GDM1 (cell line): ENCODE measurements at regions not wholly inside any gene's neighbourhood (a gene's known extent, or its start where the extent isn't known, plus 50 kb on each side); places are given as distances from the start of the nearest gene placed in this dataset.
"Not testable (repeated sequence)": the region's sequence is repeated elsewhere in the genome, so short reads cannot be mapped to it uniquely, and the experiment has no call there.

Source experiments
- DNase-seq: peaks from one replicate; lab custom pipeline; 2025; lab: John Stamatoyannopoulos, UW

DNA sequence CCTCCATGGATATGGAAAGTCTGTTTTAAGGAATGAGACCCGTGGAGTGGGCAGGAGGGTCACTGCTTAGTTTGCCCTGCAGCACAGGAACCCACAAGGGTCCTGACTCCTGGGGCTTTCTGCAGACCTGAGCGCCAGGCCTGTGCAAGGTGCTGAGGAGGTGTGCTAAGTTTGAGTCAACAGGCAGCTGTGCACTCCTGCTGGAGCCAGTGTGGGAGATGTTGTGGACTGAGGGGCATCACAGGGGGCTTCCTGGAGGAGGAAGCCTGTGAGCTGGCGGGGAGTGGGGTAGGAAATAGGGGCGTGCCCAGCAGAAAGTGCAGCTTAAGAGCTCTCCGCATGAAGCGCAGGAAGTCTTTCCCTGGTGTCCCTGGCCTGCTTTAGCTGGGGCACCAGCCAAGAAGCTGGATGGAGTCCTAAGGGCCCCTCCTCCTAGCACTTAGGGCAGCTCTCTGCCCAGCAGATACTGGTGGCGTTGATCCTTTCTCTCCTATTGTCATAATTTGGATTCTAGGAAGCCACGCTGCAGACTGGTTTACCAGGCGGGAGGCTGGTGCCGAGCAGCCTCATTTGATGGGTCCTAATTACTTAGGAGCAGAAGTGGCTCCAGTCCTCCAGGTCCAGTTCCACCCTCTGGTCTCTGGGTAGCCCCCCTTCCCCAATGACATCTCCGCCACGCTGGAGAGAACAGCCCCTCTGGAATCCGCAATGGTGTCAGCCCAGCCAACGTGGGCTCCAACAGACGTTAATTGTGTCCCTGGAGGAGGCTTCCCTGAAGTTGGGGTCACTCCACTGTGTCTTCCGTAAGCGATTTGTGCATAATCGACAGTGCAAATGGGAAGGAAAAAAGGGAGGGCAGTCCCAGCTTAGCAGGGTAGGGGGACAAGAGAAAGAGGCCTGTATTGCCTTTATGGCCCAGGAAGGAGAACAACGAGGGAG lies 309.2 kb downstream of the ZNF536 start:
- DNase-seq, result no peak

DNA sequence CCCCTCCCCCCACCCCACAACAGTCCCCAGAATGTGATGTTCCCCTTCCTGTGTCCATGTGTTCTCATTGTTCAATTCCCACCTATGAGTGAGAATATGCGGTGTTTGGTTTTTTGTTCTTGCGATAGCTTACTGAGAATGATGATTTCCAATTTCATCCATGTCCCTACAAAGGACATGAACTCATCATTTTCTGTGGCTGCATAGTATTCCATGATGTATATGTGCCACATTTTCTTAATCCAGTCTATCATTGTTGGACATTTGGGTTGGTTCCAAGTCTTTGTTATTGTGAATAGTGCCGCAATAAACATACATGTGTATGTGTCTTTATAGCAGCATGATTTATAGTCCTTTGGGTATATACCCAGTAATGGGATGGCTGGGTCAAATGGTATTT lies 308.2 kb downstream of the ZNF536 start:
- DNase-seq, result not testable (repeated sequence)

DNA sequence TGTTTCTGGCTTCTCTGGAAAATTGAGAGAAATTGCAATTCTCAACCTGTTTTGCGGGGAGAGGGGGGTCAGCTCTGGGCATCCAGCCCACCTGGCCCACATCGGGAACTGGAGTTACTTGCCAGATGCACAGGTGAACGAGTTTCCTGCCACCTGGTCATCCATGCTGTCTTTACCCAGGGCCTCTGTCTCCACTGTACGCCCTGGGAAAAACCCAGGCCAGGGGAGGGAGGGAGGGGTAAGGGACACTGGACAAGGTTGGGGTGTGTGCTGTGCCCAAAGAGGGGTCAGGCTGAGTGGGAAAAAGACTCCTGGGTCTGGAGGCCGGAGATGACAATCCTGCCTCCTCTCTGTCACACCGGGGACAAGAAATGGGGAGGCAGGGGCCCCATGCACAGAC lies 307.6 kb downstream of the ZNF536 start:
- no peak for DNase-seq

DNA sequence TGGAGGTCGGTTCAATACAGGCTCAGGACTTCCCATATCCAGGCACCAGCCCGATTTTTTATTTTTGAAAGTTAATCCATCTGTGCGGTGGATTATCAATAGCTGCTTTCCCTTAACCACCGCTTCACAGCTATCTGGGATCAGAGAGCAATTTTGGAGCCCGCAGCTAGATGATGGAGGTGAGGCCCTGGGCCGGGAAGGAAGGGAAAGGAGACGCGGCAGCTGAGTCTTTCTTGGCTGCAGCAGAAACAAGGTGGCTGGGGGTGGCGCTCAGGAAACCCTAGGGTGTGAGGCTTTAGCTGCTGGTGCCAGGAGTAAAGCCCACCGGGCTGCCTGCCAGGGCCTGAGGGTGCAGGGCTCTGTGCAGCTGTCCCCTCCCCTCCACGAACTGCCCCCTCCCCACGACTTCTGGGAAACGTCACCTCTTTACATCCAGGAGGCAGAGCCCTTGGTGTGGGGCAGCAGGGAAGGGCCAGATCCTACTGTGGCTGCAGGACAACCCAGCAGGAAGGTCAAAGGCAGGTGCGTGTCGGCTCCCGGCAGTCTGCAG lies 307.0 kb downstream of the ZNF536 start:
- DNase-seq, result no peak

DNA sequence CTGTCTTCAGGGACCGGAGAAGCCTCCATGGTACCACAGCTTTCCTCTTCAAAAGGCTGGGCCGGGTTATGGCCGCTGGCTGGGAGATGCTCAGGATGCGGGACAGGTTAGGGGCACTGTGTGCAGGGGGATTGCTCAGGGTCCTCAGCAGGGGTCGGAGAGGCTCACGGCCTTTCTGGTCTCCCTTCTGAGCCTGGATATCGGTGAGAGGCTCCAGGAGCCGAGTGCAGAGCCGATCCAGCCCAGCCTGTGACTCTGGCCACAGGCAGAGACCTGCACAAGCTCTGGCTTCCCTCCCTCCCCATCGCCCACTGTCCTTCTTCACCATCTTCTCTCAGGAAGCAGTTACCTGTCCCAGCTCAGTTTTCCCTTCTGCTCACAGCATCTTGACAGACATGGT lies 306.0 kb downstream of the ZNF536 start:
- DNase-seq, result no peak

DNA sequence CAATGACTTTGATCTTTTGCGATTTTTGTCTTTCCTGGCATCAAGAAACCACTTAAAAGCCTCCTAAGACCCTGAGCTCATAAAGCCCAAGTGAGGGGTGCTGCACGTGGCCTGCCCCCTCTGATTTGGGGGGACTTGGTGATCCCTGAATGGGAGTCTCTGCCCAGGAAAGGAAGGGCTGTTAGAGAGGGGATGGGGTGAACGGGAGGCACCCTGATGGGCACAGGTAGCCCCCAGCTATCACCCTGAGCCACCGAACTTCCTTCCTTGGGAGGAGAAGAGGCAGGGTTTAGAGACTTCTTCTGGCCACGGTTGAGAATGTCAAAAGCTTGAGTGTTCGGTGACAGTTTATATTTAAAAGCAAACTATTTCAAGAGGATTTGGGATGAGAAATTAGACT lies 305.5 kb downstream of the ZNF536 start:
- DNase-seq, result no peak

DNA sequence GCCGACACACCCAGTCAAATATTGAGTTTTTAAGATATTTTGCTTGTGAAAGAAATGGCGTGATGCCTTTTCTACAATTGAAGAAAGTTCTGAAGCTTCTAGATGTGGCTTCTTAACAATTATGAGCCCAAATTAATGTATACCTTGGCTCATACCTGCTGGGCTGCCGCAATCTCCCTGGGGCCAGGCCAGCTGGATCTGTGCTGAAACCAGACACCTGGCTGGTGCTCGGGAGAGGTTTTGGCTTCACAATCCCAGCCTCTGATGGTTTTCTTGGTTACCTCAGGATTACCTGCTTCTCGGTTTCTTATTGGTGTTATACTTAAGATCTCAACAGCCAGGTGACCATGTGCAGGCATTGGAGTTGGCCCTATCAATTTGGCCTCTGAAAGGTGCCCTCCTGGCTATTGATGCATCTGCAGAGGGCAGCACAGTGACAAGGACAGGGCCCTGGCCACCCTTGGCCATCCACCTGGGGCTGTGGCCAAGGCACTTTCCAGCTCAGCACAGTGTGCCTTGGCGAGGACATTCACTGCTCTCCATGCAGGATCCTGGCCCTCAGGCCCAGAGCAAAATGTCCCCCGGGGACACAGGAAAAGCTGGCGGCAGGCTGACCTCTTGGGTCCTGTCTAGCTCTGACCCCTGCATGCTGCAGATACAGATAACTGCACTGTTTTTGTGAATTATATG lies 305.0 kb downstream of the ZNF536 start:
- no peak for DNase-seq

DNA sequence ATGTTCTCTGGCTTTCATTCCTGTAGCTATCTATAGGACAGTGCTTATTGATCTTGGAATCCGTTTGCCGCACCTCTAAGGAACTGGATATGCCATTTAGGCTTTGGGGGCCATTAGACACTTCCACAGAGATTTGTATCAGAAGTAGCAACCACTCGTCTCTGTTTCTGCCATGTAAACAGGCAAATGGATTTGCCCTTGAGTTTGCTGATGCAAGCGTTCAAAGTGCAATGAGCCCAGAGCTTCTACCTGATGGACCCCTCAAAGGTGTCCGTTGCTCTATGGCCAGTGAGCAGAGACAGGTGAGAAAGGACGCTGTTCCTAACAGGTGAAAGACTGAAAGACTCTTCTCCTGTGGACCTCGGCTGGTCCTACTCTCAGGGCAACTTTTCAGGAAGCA lies 302.9 kb downstream of the ZNF536 start:
- no peak for DNase-seq

DNA sequence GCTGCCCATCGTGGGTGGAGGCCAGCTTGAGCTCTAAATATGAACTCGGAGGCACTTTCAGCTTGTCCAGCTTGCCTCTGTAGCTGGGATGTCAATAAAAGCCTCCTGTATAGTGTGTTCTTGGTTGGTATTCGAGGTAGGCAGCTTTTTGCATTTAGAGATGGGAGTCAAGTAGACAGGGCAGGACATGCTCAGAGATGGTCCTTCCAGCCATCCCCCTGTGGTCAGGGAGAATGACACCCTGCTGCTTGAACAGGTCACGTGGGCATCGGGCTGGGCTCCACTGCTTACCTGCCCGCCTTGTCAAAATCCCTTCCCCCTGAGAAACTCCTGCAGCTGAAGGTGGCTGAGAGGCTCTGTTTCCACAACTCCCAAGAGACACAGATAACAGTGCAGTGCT lies 302.5 kb downstream of the ZNF536 start:
- DNase-seq, result no peak

DNA sequence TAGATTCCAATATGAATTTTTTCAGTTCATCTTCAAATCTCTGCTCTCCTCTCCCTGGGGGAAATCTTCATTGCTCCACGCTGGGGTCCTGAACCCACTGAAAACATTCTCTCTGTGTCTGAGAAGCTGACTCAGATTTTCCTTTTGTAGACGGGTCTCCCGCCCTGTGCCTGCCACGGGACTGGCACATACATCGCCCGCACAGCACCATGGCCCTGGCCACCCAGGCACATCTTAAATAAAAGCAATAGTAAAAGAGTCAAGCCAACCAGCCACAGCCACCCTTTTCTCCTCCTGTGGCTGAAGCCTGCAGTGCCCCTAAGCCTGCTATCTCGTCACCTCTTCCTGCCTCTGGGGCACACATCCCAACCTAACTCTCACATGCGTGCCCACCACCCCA lies 301.2 kb downstream of the ZNF536 start:
- DNase-seq, result no peak

DNA sequence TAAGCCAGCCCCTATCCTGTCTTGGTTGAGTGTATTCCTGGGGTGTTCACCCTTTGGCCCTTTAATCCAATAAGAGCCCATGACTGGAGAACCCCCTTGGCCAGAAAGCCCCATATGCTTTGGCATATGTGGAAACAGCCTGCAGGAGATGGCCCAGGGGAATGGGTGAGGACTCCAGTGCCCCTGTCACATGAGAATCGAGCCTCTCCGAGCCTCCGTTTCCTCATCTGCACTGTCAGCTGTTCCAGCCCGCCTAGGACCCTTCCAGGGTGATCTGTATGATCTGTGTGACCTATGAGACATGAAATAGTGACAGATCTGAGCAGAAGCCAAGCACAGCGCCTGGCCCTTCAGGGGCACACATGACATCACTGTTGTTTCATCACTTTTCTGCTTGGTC lies 300.7 kb downstream of the ZNF536 start:
- DNase-seq, result no peak

DNA sequence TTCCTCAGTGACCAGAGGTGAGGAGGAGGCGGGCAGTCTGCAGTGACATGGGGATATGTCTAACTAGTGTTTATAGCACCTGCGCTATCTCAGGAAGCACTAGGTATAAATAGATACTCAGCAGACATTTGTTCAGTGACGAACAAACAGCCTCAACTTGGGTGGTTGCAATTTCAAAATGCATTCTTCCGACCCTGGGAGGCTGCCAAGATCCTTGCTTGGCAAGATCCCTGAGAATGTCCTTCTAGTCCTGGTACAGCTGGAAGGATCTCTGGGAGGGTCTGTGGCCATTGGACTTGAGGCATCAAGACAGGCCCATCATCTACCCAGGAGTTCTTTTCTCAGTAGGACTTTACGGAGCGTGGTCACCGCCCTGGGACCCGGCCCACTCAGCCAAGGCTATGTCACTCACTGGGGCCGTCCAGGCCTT lies 299.5 kb downstream of the ZNF536 start:
- DNase-seq, result no peak

DNA sequence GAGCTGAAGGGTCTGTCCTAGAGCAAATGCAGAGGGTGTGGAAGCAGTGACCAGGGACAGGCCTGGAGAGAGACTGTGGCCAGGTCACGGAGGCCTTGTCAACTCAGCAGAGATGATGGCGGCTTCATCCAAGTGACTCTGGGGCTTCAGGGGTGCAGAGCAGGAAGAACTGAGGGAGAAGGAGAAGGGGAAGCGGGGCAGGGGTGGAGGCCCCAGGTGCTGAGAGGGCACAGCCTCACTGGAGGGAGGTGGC lies 299.1 kb downstream of the ZNF536 start:
- DNase-seq, result no peak

DNA sequence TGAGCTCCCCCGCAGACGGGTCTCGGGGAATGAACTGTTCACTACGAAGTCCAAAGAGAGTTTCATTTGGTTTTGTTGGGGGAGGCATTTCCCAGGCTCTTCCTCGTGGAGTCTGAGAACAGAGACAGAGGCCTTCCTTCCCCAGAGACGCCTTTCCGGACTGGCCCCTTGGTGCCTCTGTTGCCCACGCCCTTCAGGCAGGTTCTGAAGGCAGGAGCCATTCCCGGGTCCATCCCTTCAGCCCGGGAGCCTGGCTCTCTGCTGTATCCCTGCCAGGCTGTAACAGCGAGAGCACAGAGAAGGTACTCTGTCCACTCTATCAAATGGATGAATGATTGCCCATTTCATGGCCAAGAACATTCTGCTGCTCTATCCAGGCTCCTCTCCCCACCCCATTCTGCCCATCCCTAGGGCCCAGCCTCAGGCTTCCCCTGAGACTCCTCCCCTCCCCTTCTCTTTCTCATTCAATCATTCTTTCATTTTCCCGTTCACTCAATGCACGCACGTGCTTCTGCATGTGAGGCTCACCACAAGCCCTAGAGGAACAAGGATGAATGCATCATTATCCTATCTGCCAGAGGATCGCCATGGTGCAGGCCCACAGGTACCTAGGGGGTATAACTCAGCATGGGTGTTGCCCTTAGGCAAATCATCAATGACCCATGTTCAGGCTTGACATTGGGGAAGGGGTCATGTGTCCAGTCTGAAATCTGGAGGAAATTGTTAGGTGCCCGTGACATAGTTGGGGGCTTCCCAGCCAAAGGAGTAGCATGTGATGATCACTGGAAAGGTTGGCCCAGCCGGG lies 298.6 kb downstream of the ZNF536 start:
- no peak for DNase-seq

DNA sequence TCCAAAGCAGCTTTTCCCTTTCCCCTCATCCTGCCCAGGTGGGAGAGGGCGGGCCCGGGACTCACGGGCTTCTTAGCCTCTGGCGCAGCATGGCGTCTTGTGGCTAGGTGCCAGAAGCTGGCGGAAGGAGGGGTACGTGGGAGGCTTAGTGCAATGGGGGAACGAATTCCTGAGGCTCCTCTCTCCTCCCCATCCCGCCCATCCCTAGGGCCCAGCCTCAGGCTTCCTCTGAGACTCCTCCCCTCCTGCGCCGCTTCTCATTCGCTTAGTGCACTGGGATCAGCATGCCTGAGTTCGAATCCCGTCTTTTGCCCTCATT lies 297.8 kb downstream of the ZNF536 start:
- no peak for DNase-seq

DNA sequence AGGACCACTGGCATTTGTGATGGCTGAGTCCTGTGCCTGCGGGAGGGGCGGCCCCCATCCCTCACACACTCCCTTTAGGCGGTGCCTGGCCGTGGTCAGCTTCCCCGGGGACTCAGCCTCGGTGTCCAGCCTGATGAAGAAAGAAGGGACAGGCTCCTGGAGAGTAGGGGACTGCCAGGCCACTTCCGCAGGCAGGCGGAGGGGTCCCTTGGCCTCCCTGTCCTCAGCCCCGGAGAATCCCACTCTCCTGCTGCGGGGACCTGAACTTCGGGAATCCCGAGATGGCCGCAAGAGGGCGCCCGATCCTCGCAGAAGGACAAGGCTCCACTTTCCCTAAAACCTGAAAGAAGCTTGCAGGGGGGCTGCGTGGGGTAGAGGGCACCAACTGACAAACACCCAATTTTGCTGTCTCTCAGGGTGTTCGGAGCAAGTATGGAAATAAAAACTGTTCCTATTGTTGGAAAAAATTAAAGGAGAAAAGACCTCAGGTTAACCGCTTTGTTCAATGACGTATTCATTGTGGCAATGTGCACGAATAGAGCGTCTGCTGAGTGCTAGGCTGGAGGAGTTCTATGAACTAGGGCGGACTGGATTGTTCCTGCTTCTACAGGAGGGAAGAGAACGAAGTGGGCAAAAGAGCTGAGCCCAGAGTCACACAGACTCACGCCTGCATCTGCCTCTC lies 297.3 kb downstream of the ZNF536 start:
- DNase-seq, result no peak

DNA sequence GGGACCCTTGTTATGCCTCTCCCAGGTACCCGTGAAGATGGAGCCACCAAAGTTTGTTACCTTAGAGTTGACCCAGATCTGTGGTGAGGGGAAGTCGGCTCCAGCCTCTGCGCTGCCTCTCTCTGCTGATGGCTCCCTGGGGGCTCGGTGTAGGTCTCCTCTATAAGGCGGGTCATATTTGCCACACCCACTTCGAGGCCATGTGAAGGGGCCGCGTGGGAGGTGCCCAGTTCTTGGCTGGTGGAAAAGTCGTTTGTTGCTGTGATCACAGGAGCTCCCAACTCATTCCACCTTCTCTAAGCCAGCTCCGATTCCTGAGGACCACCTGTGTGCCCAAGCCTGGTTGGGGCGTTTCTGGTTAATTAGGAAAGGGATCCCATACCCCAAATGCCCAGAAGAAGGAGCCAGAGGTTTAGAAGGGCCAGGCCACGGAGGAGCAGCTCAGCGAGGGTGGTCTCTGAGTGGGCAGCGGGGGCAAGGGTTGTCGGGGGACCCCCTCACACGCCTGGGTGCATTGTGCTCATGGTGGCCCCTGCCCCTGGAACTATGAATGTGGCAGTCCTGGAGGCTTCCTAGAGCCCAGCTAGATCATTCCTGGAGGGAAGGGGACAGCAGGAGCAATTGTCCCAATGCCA lies 296.5 kb downstream of the ZNF536 start:
- no peak for DNase-seq

DNA sequence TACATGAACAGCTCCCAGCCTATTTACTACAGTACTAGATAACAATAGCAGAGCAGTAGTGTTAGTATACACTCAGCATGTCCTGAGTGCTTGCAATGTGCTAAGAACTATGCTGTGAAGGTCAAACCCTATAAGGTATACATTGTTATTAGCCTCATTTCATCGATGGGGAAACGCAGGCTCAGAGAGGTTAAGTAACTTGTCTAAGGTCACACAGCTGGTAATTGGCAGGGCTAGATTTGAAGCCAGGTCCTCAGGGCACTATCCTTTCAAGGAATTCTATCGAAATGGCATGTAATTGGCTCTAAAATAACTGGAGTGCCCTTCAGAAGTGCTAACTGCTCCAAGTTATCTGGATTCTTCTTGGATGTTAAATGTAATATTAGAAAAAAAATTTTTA lies 295.6 kb downstream of the ZNF536 start:
- no peak for DNase-seq

DNA sequence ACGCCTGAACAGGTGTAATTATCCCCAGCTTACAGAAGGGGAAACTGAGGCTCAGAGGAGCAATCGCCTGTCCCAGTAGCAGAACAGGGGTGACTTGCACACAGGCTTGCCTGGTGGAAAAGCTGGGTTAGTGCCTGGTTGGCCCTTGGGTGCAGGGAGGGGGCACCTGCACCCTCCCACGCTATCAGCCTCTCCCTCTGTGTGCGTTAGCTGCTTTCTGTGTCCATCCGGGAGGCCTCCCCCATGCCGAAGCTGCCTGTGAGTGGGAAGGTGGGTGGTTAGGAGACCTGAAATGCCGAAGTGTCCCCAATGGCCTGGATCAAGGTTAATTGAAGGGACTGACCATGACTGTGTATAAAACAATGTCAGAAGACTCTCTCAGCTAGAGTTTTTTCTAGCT lies 295.0 kb downstream of the ZNF536 start:
- no peak for DNase-seq

DNA sequence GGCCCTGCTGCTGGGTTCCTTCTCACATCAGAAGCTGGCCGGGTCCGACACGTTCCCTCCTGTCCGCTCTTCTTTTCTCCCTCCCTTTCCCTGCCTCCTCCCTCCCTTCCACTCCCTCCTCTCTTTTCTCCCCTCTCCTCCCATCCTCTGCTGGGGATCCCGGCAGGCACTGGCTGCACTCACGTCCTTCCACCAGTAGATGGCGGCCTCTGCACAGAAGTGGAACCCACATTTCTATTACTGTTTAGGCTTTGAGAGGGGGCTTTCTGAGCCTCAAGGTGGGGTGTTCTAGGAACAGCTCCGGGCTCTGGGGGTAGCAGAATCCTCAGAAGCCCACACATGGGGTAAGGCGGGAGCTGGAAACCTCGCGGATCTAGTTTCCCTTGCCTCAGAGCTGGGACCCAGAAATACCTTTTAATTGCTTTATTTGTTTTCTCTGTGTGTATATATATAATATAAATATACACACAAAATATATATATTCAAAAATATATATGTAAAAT lies 294.2 kb downstream of the ZNF536 start:
- no peak for DNase-seq

DNA sequence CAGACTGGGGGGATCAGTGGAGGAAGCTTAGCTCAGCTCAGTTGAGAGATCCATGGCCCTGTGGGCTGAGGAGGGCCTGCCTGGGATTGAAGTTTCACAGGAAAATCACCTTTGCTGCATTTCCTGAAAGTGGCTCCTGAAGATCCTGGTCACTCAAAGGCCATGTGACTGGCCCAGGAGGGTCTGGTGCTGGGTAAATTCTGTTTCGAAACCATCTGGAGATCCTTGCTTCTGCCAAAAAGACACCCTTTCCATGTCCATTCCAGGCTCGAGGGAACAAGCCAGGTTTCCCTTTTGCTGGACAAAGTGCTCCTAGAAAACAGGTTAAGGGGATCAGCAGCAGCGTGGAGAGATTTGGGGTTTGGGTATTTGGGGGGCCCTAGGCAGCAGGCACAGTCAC lies 293.3 kb downstream of the ZNF536 start:
- no peak for DNase-seq
